Peyer's patch (tissue), 4 donors: ENCODE measurements at regions not wholly inside any gene's neighbourhood (a gene's known extent, or its start where the extent isn't known, plus 50 kb on each side); places are given as distances from the start of the nearest gene placed in this dataset.

ENCODE experiments used
- DNase-seq, 3 donors: peaks; one replicate each; pipeline ENCODE4 v3.0.0-alpha.2; 2017 to 2019
- H3K27ac ChIP-seq, 4 donors: fragments of 200-600 bp; sonication (generic); one replicate each; pipeline ENCODE4 v1.5.1; 2016 to 2019
- H3K27me3 ChIP-seq, 2 donors: fragments of 200-600 bp; sonication (generic); one replicate each; pipeline ENCODE4 v1.5.1; 2019
- H3K36me3 ChIP-seq, 3 donors: fragments of 200-600 bp; sonication (generic); one replicate each; pipeline ENCODE4 v1.5.1; 2016 to 2019
- H3K4me1 ChIP-seq, 4 donors: fragments of 200-600 bp; sonication (generic); one replicate each; pipeline ENCODE4 v1.5.1; 2016 to 2019
- H3K4me3 ChIP-seq, 4 donors: fragments of 200-600 bp; sonication (generic); 1 replicate in 3 of 4; 2 replicates in 1 of 4; pipeline ENCODE4 v1.5.1; 2016 to 2019; ENCODE audit warnings: mild to moderate bottlenecking in 1 of 4
- H3K9me3 ChIP-seq, 4 donors: fragments of 200-600 bp; sonication (generic); one replicate each; pipeline ENCODE4 v1.5.1; 2016 to 2019; ENCODE audit warnings: mild to moderate bottlenecking in 1 of 4
- POLR2A ChIP-seq, 2 donors: fragments of 450-650 bp; IDR thresholded peaks; one replicate each; pipeline ENCODE4 v1.5.1; 2017; ENCODE audit warnings: antibody characterized with exemption in 2 of 2, mild to moderate bottlenecking in 2 of 2, moderate library complexity in 2 of 2
- TF ChIP-seq, protein P1 (sequence below), 6 experiments: fragments of 450-650 bp in 4 of 6; fragments of 200-600 bp in 2 of 6; sonication (generic) in 1 of 6; IDR thresholded peaks; one replicate each; pipeline ENCODE4 v1.5.1; 2017 to 2019; ENCODE audit warnings: antibody characterized with exemption in 6 of 6, mild to moderate bottlenecking in 3 of 6, moderate library complexity in 1 of 6

DNA sequence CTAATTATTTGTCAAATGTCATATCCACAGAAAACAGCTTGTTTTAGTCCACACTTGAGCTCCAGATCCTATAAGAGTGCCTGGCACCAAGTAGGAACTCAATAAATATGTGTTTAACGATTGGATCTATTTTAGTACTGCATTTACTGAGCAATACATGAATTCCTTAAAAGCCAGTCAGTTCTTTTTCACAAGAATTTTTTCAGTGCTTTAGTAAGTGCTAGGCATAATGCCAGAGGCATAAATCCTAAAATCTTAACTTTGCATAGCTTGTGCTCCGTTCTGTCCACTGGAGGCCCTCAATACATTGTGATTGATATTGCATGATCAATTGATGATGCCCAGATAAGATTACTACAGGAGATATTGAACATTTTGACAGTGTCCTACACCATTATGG lies 67.3 kb upstream of the PCSK5 start:
- no peak for DNase-seq
- no peak overlapping the region for H3K27ac ChIP-seq

DNA sequence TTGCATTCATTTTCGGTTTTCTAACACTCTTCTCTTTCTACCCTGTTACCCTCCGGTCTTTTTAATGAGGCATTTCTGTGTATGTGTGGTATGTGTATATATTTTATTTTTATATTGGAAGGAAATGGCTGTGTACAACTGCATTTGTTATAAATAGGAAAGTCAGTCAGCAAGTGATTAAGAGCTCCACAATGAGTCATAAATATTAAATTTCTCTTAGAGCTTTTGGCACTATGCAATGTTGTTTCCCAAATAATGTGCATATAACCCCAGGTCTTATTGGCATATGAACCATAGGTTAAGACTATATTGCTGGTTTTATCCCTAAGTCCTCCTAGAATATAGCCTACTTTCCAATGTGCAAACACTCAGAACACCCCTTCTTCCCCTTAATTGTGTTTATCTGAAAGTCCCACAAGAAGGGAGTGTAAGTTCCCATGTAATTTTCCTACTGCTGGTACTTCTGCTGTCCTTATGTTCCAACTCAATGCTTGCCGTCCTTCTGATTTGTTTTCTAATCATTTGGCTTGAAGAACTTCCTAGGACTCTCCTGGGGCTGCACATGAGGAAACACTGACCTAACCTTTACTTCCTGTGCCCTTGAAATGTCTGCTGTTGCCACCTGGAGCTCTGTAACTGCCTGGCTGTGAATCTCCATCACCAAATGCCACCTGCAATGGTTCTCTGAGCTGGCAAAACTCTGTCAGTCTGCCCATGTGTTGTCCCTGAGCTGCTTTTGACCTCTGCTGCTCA lies 65.5 kb upstream of the PCSK5 start:
- Histone ChIP-seq H3K27me3 (no peaks in the 10 kb centered on the region), H3K4me1 (no peaks in the 10 kb centered on the region), H3K9me3 (no peaks in the 10 kb centered on the region), H3K27ac (no peak overlapping the region), H3K4me3 (no peak overlapping the region), H3K36me3 (no peaks in the 10 kb centered on the region)
- no peak for DNase-seq
- no peak for TF ChIP-seq POLR2A (IDR thresholded peaks at IDR 0.05)
- TF ChIP-seq, protein P1, sequence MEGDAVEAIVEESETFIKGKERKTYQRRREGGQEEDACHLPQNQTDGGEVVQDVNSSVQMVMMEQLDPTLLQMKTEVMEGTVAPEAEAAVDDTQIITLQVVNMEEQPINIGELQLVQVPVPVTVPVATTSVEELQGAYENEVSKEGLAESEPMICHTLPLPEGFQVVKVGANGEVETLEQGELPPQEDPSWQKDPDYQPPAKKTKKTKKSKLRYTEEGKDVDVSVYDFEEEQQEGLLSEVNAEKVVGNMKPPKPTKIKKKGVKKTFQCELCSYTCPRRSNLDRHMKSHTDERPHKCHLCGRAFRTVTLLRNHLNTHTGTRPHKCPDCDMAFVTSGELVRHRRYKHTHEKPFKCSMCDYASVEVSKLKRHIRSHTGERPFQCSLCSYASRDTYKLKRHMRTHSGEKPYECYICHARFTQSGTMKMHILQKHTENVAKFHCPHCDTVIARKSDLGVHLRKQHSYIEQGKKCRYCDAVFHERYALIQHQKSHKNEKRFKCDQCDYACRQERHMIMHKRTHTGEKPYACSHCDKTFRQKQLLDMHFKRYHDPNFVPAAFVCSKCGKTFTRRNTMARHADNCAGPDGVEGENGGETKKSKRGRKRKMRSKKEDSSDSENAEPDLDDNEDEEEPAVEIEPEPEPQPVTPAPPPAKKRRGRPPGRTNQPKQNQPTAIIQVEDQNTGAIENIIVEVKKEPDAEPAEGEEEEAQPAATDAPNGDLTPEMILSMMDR (IDR thresholded peaks at IDR 0.05) = no peak

More for the DNA sequence above, 67.3 kb upstream of the PCSK5 start:
- no peaks in the 10 kb centered on the region for H3K4me1 ChIP-seq
- TF ChIP-seq, protein P1 (IDR thresholded peaks at IDR 0.05) = no peak
- H3K4me3 ChIP-seq = no peak overlapping the region
- H3K27me3 ChIP-seq = no peaks in the 10 kb centered on the region
- no peaks in the 10 kb centered on the region for H3K36me3 ChIP-seq
- H3K9me3 ChIP-seq = no peaks in the 10 kb centered on the region

DNA sequence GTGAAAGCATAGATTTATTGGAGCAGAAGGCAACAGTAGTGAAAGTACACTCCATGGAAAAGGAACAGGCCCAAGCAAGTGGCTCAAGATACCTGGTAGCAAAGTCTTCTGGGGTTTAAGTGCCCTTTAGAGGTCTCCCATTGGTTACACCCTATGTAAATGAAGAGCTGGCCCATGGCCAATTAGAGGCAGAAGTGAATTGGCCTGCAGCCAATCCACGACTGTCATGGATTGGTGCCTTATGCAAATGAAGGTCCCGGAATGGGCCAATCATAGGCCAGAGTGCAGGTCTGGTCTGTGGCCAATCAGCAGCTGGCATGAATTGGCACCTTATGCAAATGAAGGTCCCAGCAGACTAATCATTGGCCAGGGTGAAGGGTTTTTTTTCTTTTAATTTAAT lies 64.2 kb upstream of the PCSK5 start:
- Histone ChIP-seq H3K27ac (no peak overlapping the region), H3K9me3 (no peaks in the 10 kb centered on the region), H3K4me1 (no peaks in the 10 kb centered on the region), H3K27me3 (no peaks in the 10 kb centered on the region), H3K4me3 (no peak overlapping the region), H3K36me3 (no peaks in the 10 kb centered on the region)
- peak in 1 of 3 donors; percentile 47 for DNase-seq
- TF ChIP-seq, protein P1 (IDR thresholded peaks at IDR 0.05) = no peak
- TF ChIP-seq POLR2A (IDR thresholded peaks at IDR 0.05) = no peak

DNA sequence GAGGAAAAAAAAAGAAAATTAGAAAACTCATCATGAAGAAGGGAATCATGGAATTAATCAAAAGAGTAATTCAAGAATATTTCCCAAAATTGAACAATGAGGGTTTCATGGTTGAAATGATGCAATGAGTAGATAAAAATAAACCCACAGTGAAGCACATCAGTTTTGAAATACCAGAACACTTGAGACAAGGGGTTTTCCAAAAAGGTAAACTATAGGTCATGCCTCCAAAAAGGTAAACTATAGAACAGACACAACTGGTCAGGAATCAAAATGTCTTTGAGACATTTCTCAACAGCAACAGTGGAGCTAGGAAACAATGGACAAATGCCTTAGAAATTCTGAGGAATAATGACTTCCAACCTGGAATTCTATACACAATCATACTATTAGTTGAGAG lies 60.2 kb upstream of the PCSK5 start:
- Histone ChIP-seq H3K27ac (no peak overlapping the region), H3K4me3 (no peak overlapping the region), H3K9me3 (no peaks in the 10 kb centered on the region), H3K4me1 (no peaks in the 10 kb centered on the region), H3K27me3 (no peaks in the 10 kb centered on the region), H3K36me3 (no peaks in the 10 kb centered on the region)
- TF ChIP-seq, protein P1 (IDR thresholded peaks at IDR 0.05) = no peak
- TF ChIP-seq POLR2A (IDR thresholded peaks at IDR 0.05) = no peak
- DNase-seq = no peak

DNA sequence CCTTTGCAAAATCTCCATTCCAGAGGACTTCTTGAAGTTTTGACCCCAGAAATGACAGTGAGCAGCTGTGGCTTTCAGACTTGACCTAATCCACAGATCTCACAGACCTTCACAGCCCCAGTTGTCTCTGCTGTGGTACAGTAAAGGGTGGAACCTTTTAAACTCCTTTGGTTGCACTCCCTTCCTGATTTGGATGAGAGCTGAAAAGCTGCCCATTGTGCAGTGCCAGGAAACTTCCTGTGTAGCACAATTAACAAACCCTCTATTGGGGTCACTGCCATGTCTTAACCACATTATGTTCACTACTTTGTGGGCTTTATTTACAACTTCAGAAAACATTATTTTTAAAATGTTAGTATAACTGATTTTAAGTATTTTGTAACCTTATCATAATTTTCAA lies 56.7 kb upstream of the PCSK5 start:
- no peaks in the 10 kb centered on the region for H3K4me1 ChIP-seq
- no peak overlapping the region for H3K4me3 ChIP-seq
- no peaks in the 10 kb centered on the region for H3K9me3 ChIP-seq
- H3K27ac ChIP-seq = no peak overlapping the region
- H3K27me3 ChIP-seq = no peaks in the 10 kb centered on the region
- no peaks in the 10 kb centered on the region for H3K36me3 ChIP-seq
- TF ChIP-seq, protein P1 (IDR thresholded peaks at IDR 0.05) = no peak
- no peak for TF ChIP-seq POLR2A (IDR thresholded peaks at IDR 0.05)
- DNase-seq = no peak
